ENCODE measurements at regions not wholly inside any gene's neighbourhood (a gene's known extent, or its start where the extent isn't known, plus 50 kb on each side); places are given as distances from the start of the nearest gene placed in this dataset.

DNA sequence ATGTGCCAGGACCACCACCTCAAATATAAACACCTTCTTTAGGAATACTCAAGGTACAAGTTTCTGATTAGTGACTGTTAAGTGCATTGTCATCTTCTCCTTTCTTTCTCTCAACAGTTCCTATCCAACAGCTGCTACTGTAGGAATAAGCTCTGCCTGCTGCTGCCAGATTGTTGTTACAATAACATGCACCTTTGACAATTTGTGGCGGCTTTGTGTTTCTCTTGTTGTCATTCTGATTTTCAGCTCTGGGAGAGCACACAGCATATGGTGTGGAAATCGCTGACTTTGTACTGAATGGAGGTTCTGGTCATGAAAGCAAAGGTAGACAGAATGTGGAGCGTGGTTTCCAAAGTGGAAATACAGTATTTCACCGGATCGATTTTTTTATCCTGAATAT, 182.8 kb downstream of the SEC23IP start:
- H3K9me3 ChIP-seq (ENCODE audit: control insufficient read depth, low read depth, low read length), result peaks cover 8% of the 10 kb centered on the region
- H3K4ac ChIP-seq (ENCODE audit: low read depth, low read length), result no peak overlapping the region
- Mint-ChIP-seq H3K4me3 (no peak overlapping the region), H3K4me1 (peaks cover 19 to 27% of the 10 kb centered on the region in 2 experiments), H3K36me3 (ENCODE audit: insufficient read depth in 1 of 3, low read depth in 3 of 3) (peaks cover 8 to 22% (median 15%) of the 10 kb centered on the region in 3 experiments; a peak in 6 of 7 replicates), H3K27ac (no peak overlapping the region), H3K27me3 (ENCODE audit: low read depth) (peaks cover 8% of the 10 kb centered on the region), H3K9me3 (peaks cover 22 to 28% of the 10 kb centered on the region in 2 experiments)
- H4K91ac ChIP-seq (ENCODE audit: insufficient read length, low read depth, low read length), result no peak overlapping the region
- no peak overlapping the region for H4K8ac ChIP-seq (replicated peaks; ENCODE audit: insufficient read length, low read depth, low read length)
- no peak overlapping the region for H3K14ac ChIP-seq (ENCODE audit: insufficient read depth, low read length)
- no peak overlapping the region for H3K18ac ChIP-seq (ENCODE audit: insufficient read length, low read depth, low read length)
- H2BK20ac ChIP-seq (ENCODE audit: low read depth, low read length, poor library complexity, severe bottlenecking), result no peak overlapping the region
- H3K27me3 ChIP-seq (ENCODE audit: insufficient read depth, low read length), result no peaks in the 10 kb centered on the region
- H2BK5ac ChIP-seq (ENCODE audit: insufficient read length, low read length), result no peak overlapping the region
- H3K27ac ChIP-seq (ENCODE audit: insufficient read length, low read depth, low read length), result no peak overlapping the region
- TF ChIP-seq, protein P1, sequence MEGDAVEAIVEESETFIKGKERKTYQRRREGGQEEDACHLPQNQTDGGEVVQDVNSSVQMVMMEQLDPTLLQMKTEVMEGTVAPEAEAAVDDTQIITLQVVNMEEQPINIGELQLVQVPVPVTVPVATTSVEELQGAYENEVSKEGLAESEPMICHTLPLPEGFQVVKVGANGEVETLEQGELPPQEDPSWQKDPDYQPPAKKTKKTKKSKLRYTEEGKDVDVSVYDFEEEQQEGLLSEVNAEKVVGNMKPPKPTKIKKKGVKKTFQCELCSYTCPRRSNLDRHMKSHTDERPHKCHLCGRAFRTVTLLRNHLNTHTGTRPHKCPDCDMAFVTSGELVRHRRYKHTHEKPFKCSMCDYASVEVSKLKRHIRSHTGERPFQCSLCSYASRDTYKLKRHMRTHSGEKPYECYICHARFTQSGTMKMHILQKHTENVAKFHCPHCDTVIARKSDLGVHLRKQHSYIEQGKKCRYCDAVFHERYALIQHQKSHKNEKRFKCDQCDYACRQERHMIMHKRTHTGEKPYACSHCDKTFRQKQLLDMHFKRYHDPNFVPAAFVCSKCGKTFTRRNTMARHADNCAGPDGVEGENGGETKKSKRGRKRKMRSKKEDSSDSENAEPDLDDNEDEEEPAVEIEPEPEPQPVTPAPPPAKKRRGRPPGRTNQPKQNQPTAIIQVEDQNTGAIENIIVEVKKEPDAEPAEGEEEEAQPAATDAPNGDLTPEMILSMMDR (conservative IDR thresholded peaks at IDR 0.05), result no peak
- H4K20me1 ChIP-seq (ENCODE audit: control insufficient read depth, insufficient read depth, insufficient read length), result no peaks in the 10 kb centered on the region
- H3K56ac ChIP-seq (ENCODE audit: insufficient read length, low read depth, low read length), result no peak overlapping the region
- H3K23me2 ChIP-seq (ENCODE audit: insufficient read length, low read depth, low read length, poor library complexity, severe bottlenecking), result no peaks in the 10 kb centered on the region
- H3K79me1 ChIP-seq (ENCODE audit: insufficient read depth, low read depth, low read length, poor library complexity, severe bottlenecking), result no peaks in the 10 kb centered on the region
- no peak overlapping the region for H3K23ac ChIP-seq (ENCODE audit: insufficient read length, low read depth, low read length)
- H2BK15ac ChIP-seq (ENCODE audit: low read depth, low read length), result no peak overlapping the region
- H3K4me2 ChIP-seq (ENCODE audit: insufficient read depth, insufficient read length, low read length), result no peak overlapping the region
- no peaks in the 10 kb centered on the region for H3K79me2 ChIP-seq (ENCODE audit: insufficient read depth, low read length)
- no peak overlapping the region for H2AFZ ChIP-seq (ENCODE audit: low read length)
- H2BK120ac ChIP-seq (ENCODE audit: low read depth, low read length, poor library complexity, severe bottlenecking), result no peak overlapping the region
- no peak overlapping the region for H3T11ph ChIP-seq (ENCODE audit: low read length)
- DNase-seq, result no peak
- H4K5ac ChIP-seq (ENCODE audit: insufficient read length, low read depth, low read length), result no peak overlapping the region
- H2BK12ac ChIP-seq (ENCODE audit: insufficient read length, low read depth, low read length), result no peak overlapping the region
- H3K4me1 ChIP-seq (ENCODE audit: insufficient read depth, low read length), result no peaks in the 10 kb centered on the region
- WGBS (ENCODE audit: extremely low coverage, insufficient read length, low lambda C conversion rate), result no CpG with 5 or more reads among the region's 5 CpGs
- no peak overlapping the region for H3K9ac ChIP-seq (ENCODE audit: extremely low read depth, insufficient read length, low read length)
- H2AK5ac ChIP-seq (ENCODE audit: insufficient read length, low read length), result no peak overlapping the region

Measured in H9 (cell line).